GM15510 (cell line): ENCODE measurements at regions not wholly inside any gene's neighbourhood (a gene's known extent, or its start where the extent isn't known, plus 50 kb on each side); places are given as distances from the start of the nearest gene placed in this dataset.

Source experiments
- POLR2A ChIP-seq: IDR thresholded peaks from 3 replicates; pipeline ENCODE4 v1.6.1; 2011; ENCODE audit warnings: borderline replicate concordance; ENCODE audit not compliant: insufficient read length; ENCODE audit errors: extremely low read depth

GRCh38 chr2:7706791-7707190, 789.6 kb downstream of the RNF144A start:
- no peak for TF ChIP-seq POLR2A

DNA sequence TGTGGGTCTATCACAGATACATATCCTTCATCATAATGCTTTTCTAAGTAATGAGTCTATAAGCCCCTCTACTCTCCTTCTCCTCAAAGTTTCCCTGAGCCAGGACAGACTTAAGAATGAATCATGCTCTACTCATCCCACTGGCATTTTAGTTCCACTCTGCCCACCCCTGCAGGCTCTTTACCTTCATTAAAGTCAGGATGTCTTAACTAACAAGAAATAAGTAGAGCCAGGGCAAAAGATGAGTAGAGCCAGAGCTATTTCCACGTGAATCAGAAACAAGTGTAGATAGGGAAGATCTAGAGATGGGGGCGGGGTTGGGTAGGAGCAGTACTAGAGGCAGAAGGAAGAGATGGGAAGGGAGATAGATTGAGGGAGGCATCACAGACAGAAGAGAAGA, 790.5 kb downstream of the RNF144A start:
- TF ChIP-seq POLR2A = no peak

DNA sequence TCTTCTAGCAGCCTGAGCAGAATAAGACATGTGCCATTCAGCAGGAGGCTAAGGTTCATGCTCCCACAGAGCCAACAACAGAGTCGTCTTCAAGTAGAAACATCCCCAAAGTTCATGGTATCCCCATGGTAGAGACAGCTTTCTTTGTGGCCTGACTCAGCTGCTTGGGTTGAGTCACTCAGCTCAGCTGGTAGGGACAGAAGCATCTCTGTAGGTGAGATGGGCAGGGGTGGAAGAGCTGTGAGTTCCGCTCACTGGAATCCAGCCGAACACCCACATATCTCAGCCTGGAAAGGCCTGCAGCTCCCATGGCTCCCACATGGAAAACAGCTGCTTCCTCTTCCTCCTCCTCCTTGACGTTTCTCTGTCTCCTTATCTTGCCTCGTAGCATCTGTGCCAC, 792.7 kb downstream of the RNF144A start:
- TF ChIP-seq POLR2A = no peak

- no peak for TF ChIP-seq POLR2A
Observed at GRCh38 chr2:7711167-7711566, 794.0 kb downstream of the RNF144A start.

DNA sequence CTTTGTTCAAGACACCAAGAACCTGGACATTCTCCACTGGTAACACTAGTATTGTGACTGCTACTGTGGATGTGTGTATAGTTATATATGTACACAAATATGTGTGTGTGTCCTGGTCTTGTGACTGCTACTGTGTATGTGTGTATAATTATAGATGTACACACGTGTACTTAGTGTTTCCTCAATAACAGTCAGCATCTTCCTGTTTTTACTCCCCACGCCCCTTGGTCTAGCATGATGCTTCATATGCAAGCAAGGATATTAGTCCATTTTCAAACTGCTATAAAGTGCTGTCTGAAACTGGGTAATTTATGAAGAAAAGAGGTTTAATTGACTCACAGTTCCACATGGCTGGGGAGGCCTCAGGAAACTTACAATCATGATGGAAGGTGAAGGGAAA, 802.7 kb downstream of the RNF144A start:
- TF ChIP-seq POLR2A = no peak

DNA sequence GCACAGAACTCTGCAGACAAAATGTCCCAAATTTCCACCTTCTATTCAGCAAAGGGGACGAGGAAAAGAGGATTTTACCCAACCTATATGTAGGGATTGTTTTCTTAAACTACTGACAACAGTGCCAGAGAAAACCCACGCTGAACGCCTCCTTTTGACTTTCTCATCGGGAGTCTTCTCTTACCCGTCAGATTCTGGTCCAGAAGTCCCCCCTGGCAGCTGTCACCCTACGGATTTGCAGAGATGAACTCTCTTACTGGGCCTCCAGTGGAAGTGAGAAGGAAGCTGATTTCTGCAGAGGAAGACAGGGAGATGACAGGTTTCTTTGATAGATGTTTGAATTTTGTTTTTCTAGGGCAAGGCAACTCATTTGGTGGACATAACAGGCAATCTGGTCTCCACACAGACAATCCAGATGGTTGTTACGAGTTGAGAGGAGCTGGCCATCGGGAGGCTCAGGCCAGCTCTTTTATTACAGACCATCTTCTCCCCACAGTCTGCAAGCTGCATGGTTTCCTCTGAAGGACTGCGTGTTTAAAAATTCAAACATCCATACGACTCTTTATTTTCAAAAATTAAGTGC, 804.3 kb downstream of the RNF144A start:
- no peak for TF ChIP-seq POLR2A

DNA sequence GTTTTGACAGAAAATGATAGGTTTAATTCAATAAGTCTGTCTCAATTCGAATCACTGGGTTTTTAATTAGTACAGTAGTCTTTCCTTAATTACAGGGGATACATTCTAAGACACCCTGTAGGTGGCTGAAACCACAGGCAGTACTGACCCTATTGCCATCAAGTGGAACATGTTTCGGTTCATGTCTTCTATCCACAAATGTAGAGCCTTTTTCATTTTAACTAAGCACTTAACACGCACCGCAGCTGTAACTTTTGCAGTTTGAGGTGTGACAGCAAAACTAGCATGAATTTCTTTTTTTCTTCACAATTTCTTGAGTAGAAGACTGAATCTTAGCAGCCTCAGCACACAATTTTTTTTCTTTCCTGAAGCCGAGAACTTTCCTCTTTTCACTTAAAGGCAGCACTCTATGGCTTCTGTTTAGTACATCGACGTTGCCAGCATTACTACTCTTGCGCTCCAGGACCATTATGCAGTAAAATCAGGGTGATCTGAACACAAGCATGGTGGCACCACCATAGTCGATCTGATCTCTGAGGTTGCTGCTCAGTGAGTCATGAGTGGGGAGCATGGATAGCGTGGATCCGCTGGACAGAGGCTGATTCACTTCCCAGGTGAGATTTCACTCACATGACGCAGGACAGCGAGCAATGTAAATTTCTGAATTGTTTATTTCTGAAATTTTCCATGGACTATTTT, 805.1 kb downstream of the RNF144A start:
- TF ChIP-seq POLR2A = no peak

DNA sequence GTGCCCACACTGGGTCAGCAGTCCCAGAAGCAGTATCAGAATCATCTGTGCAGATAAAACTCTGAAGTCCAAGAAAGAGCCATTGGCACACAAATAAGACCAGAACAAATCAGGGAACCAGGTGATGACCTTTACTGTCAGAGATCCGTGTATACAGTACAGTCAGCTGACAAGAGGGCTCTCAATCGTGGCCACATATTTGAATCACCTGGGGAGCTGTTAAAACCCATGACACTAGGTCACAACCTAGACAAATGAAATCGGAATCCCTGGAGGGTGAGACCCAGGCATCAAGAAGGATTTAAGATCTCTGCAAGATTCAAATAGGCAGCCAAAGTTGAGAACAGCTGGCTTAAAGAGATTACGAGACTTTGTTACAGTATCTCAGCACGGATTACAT, 807.1 kb downstream of the RNF144A start:
- TF ChIP-seq POLR2A = no peak

- no peak for TF ChIP-seq POLR2A
Observed at GRCh38 chr2:7725171-7725849, 808.1 kb downstream of the RNF144A start.

DNA sequence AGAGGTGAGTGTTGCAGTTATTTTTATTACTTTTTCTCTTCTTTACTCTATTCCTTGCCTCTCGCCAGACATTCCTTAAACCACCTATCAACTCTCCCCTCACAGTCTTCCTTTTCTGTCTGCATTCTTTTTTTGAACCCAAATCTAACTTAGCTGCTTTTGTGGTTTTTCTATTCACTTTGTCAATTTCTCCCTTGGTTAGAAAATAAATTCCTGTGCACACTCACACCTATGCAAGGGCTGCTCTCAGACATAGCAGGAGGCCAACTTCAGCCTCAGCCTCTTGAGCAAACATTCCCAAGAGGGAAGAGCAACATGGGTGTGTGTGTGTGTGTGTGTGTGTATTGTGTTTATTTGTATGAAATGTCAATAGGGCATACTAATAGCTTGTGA, 808.6 kb downstream of the RNF144A start:
- no peak for TF ChIP-seq POLR2A

DNA sequence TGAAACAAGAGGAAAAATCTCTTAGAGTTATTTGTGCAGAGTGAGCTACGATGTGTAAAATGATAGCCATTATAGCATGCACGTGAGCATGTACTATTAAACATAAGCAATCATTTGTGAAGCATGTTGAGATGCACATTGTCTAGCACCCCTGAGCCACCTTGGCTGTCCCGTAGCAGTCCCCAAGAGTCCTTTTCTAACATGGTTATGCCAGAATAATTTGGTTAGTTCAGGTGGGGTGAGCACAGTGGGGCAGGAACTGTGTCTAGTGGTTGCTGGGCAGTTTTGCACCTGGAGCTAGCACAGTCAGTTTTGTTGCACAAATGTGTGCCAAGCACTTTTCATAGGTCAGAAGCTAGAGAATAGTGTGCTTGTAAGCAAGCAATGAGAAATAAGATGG, 809.8 kb downstream of the RNF144A start:
- TF ChIP-seq POLR2A = no peak

GRCh38 chr2:7728388-7728787, 811.2 kb downstream of the RNF144A start:
- no peak for TF ChIP-seq POLR2A

DNA sequence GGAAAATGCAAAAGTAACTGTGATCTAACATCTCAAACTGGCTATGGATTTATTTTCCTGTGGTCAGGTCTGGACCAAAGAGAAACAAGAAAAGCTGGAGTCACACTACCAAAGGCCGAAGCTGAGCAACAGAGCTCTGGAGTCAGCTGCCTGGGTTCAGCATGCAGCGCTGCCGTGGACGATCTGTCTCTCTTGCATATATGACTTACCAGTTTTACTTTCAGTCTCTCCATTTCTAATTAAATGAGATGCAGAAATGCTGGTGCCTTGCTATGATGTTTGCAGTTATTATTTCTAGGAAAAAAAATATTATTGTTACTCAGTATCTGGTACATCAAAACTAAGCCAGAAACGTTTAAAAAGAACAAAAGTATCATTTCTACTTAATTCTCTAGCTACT, 813.2 kb downstream of the RNF144A start:
- no peak for TF ChIP-seq POLR2A

DNA sequence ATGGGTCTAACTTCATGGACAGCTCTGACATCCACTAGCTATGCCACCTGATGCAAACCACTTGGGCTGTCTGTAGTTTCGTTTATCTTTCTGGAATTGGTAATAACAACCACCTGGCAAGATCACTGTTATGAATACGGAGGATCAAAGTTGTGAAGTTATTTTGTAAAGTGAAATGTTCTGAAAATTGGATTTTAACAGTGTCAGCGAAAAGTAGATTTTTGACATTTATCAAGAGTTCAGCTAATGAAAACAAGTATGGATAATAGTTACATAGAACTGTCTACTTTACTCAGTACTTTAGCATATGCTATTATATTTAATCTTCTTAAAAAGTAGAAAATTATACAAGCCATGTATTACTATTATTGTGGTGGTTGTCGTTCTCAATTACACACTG, 813.8 kb downstream of the RNF144A start:
- no peak for TF ChIP-seq POLR2A

DNA sequence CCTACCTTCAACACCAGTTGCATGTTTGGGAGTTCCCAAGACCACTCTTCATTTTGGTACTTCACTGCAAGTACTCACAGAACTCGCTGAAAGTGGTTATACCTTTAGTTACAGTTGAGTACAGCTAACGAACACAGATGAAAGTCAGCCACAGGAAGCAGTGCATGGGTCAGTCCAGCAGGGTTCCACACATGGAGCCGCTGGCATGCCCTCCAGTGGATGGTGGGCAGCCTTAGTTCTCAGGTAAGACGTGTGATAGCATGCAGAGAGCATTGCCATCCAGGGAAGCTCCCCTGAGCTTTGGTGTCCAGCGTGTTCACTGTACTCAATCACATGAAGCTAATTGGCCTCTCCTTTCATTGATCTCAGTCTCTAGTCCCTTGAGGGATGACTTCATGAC, 815.3 kb downstream of the RNF144A start:
- TF ChIP-seq POLR2A = no peak
